Hepatocyte (in vitro differentiated cells): ENCODE measurements at regions not wholly inside any gene's neighbourhood (a gene's known extent, or its start where the extent isn't known, plus 50 kb on each side); places are given as distances from the start of the nearest gene placed in this dataset.

Experiments
- DNase-seq: peaks from one replicate; pipeline ENCODE4 v3.0.0-alpha.2; 2016; ENCODE audit warnings: low spot score
- H2AFZ ChIP-seq: fragments of 200-600 bp; sonication (generic); 2 replicates; pipeline ENCODE4 v1.6.0; 2016; ENCODE audit warnings: antibody characterized with exemption, mild to moderate bottlenecking
- H3K27ac ChIP-seq: fragments of 200-600 bp; sonication (generic); 2 replicates; pipeline ENCODE4 v1.5.1; 2016; ENCODE audit warnings: mild to moderate bottlenecking
- H3K27me3 ChIP-seq: fragments of 200-600 bp; sonication (generic); 2 replicates; pipeline ENCODE4 v1.6.1; 2016
- H3K36me3 ChIP-seq: fragments of 200-600 bp; sonication (generic); replicated peaks from 2 replicates; pipeline ENCODE4 v1.5.1; 2016; ENCODE audit warnings: low read depth; ENCODE audit not compliant: insufficient read depth
- H3K4me1 ChIP-seq: fragments of 200-600 bp; sonication (generic); 2 replicates; pipeline ENCODE4 v1.5.1; 2016; ENCODE audit warnings: mild to moderate bottlenecking, moderate library complexity; ENCODE audit not compliant: insufficient read depth
- H3K4me2 ChIP-seq: fragments of 200-600 bp; sonication (generic); 2 replicates; pipeline ENCODE4 v1.6.0; 2016
- H3K4me3 ChIP-seq: fragments of 200-600 bp; sonication (generic); 2 replicates; pipeline ENCODE4 v1.5.1; 2016; ENCODE audit warnings: mild to moderate bottlenecking
- H3K79me2 ChIP-seq: fragments of 200-600 bp; sonication (generic); 2 replicates; pipeline ENCODE4 v1.6.0; 2017; ENCODE audit warnings: mild to moderate bottlenecking
- H3K9me2 ChIP-seq: fragments of 200-600 bp; sonication (generic); replicated peaks from 2 replicates; pipeline ENCODE4 v1.6.0; 2017; ENCODE audit warnings: mild to moderate bottlenecking; ENCODE audit not compliant: insufficient read depth
- H3K9me3 ChIP-seq: fragments of 200-600 bp; sonication (generic); 2 replicates; pipeline ENCODE4 v1.5.1; 2016; ENCODE audit warnings: low read depth, mild to moderate bottlenecking
- H4K20me1 ChIP-seq: fragments of 200-600 bp; sonication (generic); 2 replicates; pipeline ENCODE4 v1.6.0; 2016; ENCODE audit warnings: mild to moderate bottlenecking; ENCODE audit not compliant: insufficient read depth, poor library complexity, severe bottlenecking
- EZH2 ChIP-seq: fragments of 200-600 bp; sonication (generic); IDR thresholded peaks from 2 replicates; pipeline ENCODE4 v1.6.1; 2016; ENCODE audit warnings: antibody characterized with exemption, mild to moderate bottlenecking, borderline replicate concordance
- EZH2phosphoT487 ChIP-seq: fragments of 200-600 bp; sonication (generic); IDR thresholded peaks from one replicate; pipeline ENCODE4 v1.6.1; 2018; ENCODE audit warnings: antibody characterized with exemption, mild to moderate bottlenecking, low read depth, moderate library complexity; ENCODE audit not compliant: unreplicated experiment, severe bottlenecking
- WGBS: methylation state at CpG from one replicate; pipeline ENCODE4 v1.1.6; 2016; ENCODE audit warnings: low lambda C conversion rate; ENCODE audit errors: missing lambda C conversion rate; 5-methylcytosine and 5-hydroxymethylcytosine counted together
- TF ChIP-seq, protein P1 (sequence below): fragments of 200-600 bp; sonication (generic); IDR thresholded peaks from 2 replicates; pipeline ENCODE4 v1.5.1; 2016; ENCODE audit warnings: antibody characterized with exemption, mild to moderate bottlenecking; ENCODE audit not compliant: poor library complexity

DNA sequence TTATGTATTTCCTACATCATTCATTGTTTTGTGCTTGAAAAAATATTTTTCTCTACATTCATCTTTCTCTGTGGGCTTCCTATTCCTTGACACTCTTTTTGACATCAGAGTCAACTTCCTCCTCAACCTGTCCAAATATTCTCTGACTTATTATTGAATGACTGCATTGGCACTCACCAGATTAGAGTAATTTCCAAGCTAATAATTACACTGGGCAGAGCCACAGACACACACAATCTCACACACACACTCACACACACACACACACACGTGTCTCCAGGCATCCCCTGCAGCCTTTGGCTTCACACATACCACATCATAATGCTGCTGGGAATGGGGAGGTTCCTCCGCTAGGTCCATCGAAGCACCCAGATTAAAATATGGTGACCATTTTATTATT lies 184.5 kb downstream of the SYK start:
- Histone ChIP-seq H3K4me2 (no peak overlapping the region), H3K4me3 (no peak overlapping the region), H3K9me2 (no peaks in the 10 kb centered on the region), H2AFZ (no peak overlapping the region), H3K36me3 (no peaks in the 10 kb centered on the region), H3K79me2 (no peaks in the 10 kb centered on the region), H3K27ac (peak overlapping the region; percentile 46), H3K9me3 (no peaks in the 10 kb centered on the region), H3K4me1 (no peaks in the 10 kb centered on the region), H3K27me3 (no peaks in the 10 kb centered on the region), H4K20me1 (no peaks in the 10 kb centered on the region)
- DNase-seq, result no peak
- 84% methylated on average over 3 of the region's 3 CpGs for whole genome bisulfite sequencing
- no peak for TF ChIP-seq EZH2phosphoT487
- TF ChIP-seq EZH2, result no peak
- TF ChIP-seq, protein P1, sequence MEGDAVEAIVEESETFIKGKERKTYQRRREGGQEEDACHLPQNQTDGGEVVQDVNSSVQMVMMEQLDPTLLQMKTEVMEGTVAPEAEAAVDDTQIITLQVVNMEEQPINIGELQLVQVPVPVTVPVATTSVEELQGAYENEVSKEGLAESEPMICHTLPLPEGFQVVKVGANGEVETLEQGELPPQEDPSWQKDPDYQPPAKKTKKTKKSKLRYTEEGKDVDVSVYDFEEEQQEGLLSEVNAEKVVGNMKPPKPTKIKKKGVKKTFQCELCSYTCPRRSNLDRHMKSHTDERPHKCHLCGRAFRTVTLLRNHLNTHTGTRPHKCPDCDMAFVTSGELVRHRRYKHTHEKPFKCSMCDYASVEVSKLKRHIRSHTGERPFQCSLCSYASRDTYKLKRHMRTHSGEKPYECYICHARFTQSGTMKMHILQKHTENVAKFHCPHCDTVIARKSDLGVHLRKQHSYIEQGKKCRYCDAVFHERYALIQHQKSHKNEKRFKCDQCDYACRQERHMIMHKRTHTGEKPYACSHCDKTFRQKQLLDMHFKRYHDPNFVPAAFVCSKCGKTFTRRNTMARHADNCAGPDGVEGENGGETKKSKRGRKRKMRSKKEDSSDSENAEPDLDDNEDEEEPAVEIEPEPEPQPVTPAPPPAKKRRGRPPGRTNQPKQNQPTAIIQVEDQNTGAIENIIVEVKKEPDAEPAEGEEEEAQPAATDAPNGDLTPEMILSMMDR, result no peak

DNA sequence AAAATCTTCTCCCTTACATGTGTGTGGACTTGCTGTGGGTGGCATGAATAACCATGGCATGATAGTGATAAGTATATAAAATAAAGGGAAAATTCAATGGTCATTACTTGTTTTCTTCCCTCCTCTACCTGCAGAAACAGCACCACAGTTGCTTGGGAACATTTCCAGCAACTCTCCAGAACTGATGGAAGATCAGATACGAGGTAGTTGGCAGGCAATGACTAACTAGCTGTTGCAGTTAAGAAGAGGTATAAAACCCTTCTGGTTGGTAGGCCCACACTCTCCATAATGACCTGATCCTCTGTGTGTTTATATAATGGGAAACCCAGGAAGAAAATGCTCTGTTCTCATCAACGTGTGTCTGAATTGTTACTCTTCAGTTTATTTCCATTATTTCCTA lies 185.9 kb downstream of the SYK start:
- H3K27me3 ChIP-seq, result no peaks in the 10 kb centered on the region
- TF ChIP-seq EZH2phosphoT487, result no peak
- H3K4me2 ChIP-seq, result no peak overlapping the region
- no peaks in the 10 kb centered on the region for H3K9me3 ChIP-seq
- no peaks in the 10 kb centered on the region for H3K79me2 ChIP-seq
- H3K4me3 ChIP-seq, result no peak overlapping the region
- H3K9me2 ChIP-seq, result no peaks in the 10 kb centered on the region
- no peak overlapping the region for H3K27ac ChIP-seq
- H3K36me3 ChIP-seq, result no peaks in the 10 kb centered on the region
- no peaks in the 10 kb centered on the region for H3K4me1 ChIP-seq
- DNase-seq, result no peak
- H2AFZ ChIP-seq, result no peak overlapping the region
- H4K20me1 ChIP-seq, result no peaks in the 10 kb centered on the region
- WGBS, result 87% methylated on average over 2 of the region's 2 CpGs

DNA sequence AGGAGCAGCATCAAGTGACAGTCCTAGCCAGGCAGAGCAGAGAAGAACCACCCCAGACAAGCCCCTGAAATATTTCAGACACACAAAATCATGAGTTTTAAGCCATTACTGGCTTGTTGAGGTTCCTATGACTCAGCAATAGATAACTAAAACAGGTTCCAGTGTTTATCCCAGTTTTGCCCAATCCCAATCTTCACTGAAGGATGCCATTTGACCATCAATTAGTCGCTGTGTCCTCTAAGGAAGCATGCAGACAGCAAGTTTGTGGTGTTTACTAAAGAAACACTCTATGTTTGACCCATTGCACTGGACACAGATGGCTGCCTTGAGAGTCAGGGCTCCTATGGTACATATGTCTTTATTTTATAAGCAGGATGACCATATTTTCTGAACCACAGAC lies 186.7 kb downstream of the SYK start:
- Histone ChIP-seq H3K36me3 (no peaks in the 10 kb centered on the region), H4K20me1 (no peaks in the 10 kb centered on the region), H3K9me2 (no peaks in the 10 kb centered on the region), H3K9me3 (no peaks in the 10 kb centered on the region), H3K4me1 (no peaks in the 10 kb centered on the region), H3K4me3 (no peak overlapping the region), H3K27ac (no peak overlapping the region), H2AFZ (no peak overlapping the region), H3K79me2 (no peaks in the 10 kb centered on the region), H3K4me2 (no peak overlapping the region), H3K27me3 (no peaks in the 10 kb centered on the region)
- TF ChIP-seq EZH2phosphoT487, result no peak
- no peak for TF ChIP-seq EZH2
- TF ChIP-seq, protein P1, result no peak
- DNase-seq, result no peak
- 95% methylated on average over 1 of the region's 1 CpG for WGBS

DNA sequence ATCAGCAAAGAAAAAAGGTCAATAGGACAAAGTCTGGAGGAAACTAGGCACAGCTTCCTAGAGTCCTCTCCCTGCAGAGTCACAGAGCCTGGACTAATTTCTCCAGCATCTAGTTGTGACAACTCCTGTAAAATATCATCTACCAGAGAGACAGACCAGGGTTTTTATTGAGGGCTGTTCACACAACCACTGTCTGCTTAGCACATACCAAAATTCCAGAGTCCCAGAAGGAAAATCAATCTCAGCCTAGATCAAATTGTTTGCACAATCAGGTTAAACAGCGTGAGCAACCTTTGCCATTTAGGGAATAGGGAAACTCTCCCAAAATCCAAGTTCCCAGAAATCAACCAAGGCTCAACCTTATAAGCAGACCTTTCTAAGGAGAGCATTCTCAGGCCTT lies 190.3 kb downstream of the SYK start:
- WGBS, result 56% methylated on average over 1 of the region's 1 CpG
- DNase-seq, result no peak
- H3K9me2 ChIP-seq, result no peaks in the 10 kb centered on the region
- no peaks in the 10 kb centered on the region for H3K36me3 ChIP-seq
- H2AFZ ChIP-seq, result no peak overlapping the region
- no peaks in the 10 kb centered on the region for H3K79me2 ChIP-seq
- H3K27ac ChIP-seq, result peak overlapping the region; percentile 11
- no peaks in the 10 kb centered on the region for H3K4me1 ChIP-seq
- H3K4me3 ChIP-seq, result no peak overlapping the region
- H3K9me3 ChIP-seq, result no peaks in the 10 kb centered on the region
- H4K20me1 ChIP-seq, result no peaks in the 10 kb centered on the region
- no peak for TF ChIP-seq EZH2
- TF ChIP-seq, protein P1, result no peak
- no peak for TF ChIP-seq EZH2phosphoT487
- H3K27me3 ChIP-seq, result no peaks in the 10 kb centered on the region
- no peak overlapping the region for H3K4me2 ChIP-seq
